ENCODE measurements at regions not wholly inside any gene's neighbourhood (a gene's known extent, or its start where the extent isn't known, plus 50 kb on each side); places are given as distances from the start of the nearest gene placed in this dataset.

- no peak for TF ChIP-seq CTCF (IDR thresholded peaks at IDR 0.05)
- no peak for TF ChIP-seq POLR2A (IDR thresholded peaks at IDR 0.05)
Measured at GRCh38 chr15:93146601-93147000, 57.6 kb upstream of the RGMA start.
